ENCODE measurements at regions not wholly inside any gene's neighbourhood (a gene's known extent, or its start where the extent isn't known, plus 50 kb on each side); places are given as distances from the start of the nearest gene placed in this dataset.

- TF ChIP-seq POLR2A (IDR thresholded peaks at IDR 0.05), result no peak
- TF ChIP-seq CTCF (IDR thresholded peaks at IDR 0.05), result no peak
These were observed 81.3 kb upstream of the PRMT8 start for GRCh38 chr12:3409662-3410061.
